Left forelimb (tissue), 1 donor: ENCODE measurements at regions not wholly inside any gene's neighbourhood (a gene's known extent, or its start where the extent isn't known, plus 50 kb on each side); places are given as distances from the start of the nearest gene placed in this dataset.

Experiments used
- DNase-seq: peaks from one replicate; pipeline ENCODE4 v3.0.0-alpha.2; 2018; ENCODE audit warnings: low spot score

GRCh38 chr16:65219786-65220185 lies 97.9 kb upstream of the CDH11 start:
- DNase-seq: no peak

GRCh38 chr16:65218348-65218747 lies 96.5 kb upstream of the CDH11 start:
- DNase-seq: no peak

GRCh38 chr16:65213866-65214595 lies 92.2 kb upstream of the CDH11 start:
- DNase-seq: no peak

GRCh38 chr16:65212791-65213190 lies 90.9 kb upstream of the CDH11 start:
- no peak for DNase-seq

- no peak for DNase-seq
These were observed 90.4 kb upstream of the CDH11 start for GRCh38 chr16:65212240-65212639.

- no peak for DNase-seq
These were observed 80.6 kb upstream of the CDH11 start for GRCh38 chr16:65202461-65202860.

GRCh38 chr16:65201511-65201910 lies 79.6 kb upstream of the CDH11 start:
- no peak for DNase-seq

GRCh38 chr16:65200857-65201256 lies 79.0 kb upstream of the CDH11 start:
- no peak for DNase-seq

- no peak for DNase-seq
These were observed 78.4 kb upstream of the CDH11 start for GRCh38 chr16:65200156-65200773.

GRCh38 chr16:65196420-65197075 lies 74.7 kb upstream of the CDH11 start:
- no peak for DNase-seq

- no peak for DNase-seq
These were observed 74.1 kb upstream of the CDH11 start for GRCh38 chr16:65195998-65196397.

GRCh38 chr16:65185241-65185778 lies 63.4 kb upstream of the CDH11 start:
- no peak for DNase-seq

GRCh38 chr16:65181071-65181561 lies 59.3 kb upstream of the CDH11 start:
- DNase-seq: no peak

- DNase-seq: no peak
These were observed 56.3 kb upstream of the CDH11 start for GRCh38 chr16:65178151-65178550.

GRCh38 chr16:65176603-65177002 lies 54.7 kb upstream of the CDH11 start:
- DNase-seq: no peak

GRCh38 chr16:65172356-65172755 lies 50.5 kb upstream of the CDH11 start:
- no peak for DNase-seq
